ENCODE measurements at regions not wholly inside any gene's neighbourhood (a gene's known extent, or its start where the extent isn't known, plus 50 kb on each side); places are given as distances from the start of the nearest gene placed in this dataset.

DNA sequence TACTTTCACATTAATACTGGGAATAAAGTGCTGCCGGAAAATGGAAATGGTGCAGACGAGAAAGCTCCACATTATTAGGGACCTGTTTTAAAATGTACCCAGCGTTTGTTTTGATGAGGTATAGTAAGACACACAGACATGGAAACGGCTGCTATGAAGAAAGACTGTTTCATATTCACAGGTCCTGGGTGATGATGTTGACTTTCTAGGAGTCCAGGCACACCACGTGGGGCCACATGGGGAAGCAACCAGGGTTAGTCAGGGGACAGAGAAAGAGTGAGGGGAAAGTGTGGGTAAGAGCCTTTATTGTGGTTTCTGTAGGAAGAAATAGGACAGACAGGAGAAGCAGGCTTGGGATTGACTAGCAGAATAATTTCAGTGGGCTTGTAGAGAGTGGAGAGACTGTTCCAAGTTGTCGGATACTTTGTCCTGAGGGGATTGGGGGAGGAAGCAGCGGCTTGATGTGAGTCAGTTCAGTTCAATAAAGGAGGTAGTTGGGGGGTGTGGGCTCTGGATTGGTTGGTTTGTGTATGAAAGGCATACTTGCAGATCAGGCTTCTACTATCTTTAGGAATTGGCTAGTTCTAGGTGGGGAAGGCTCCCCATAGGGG lies 112.0 kb upstream of the MCHR2 start:
- H3K36me3 ChIP-seq: no peaks in the 10 kb centered on the region
- H3K4me3 ChIP-seq: no peak overlapping the region
- ATAC-seq (ENCODE audit: insufficient number of reproducible peaks, low FRiP score, low read depth): no peak
- DNase-seq (ENCODE audit: low spot score): no peak
- no peaks in the 10 kb centered on the region for H3K9me3 ChIP-seq
- TF ChIP-seq, protein P1, sequence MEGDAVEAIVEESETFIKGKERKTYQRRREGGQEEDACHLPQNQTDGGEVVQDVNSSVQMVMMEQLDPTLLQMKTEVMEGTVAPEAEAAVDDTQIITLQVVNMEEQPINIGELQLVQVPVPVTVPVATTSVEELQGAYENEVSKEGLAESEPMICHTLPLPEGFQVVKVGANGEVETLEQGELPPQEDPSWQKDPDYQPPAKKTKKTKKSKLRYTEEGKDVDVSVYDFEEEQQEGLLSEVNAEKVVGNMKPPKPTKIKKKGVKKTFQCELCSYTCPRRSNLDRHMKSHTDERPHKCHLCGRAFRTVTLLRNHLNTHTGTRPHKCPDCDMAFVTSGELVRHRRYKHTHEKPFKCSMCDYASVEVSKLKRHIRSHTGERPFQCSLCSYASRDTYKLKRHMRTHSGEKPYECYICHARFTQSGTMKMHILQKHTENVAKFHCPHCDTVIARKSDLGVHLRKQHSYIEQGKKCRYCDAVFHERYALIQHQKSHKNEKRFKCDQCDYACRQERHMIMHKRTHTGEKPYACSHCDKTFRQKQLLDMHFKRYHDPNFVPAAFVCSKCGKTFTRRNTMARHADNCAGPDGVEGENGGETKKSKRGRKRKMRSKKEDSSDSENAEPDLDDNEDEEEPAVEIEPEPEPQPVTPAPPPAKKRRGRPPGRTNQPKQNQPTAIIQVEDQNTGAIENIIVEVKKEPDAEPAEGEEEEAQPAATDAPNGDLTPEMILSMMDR (IDR thresholded peaks at IDR 0.05): no peak
- H3K4me1 ChIP-seq (ENCODE audit: control insufficient read depth in 1 of 2, low read depth in 2 of 2): no peaks in the 10 kb centered on the region
- no peaks in the 10 kb centered on the region for H3K27me3 ChIP-seq (replicated peaks; ENCODE audit: insufficient read depth)
- H3K27ac ChIP-seq: no peak overlapping the region

DNA sequence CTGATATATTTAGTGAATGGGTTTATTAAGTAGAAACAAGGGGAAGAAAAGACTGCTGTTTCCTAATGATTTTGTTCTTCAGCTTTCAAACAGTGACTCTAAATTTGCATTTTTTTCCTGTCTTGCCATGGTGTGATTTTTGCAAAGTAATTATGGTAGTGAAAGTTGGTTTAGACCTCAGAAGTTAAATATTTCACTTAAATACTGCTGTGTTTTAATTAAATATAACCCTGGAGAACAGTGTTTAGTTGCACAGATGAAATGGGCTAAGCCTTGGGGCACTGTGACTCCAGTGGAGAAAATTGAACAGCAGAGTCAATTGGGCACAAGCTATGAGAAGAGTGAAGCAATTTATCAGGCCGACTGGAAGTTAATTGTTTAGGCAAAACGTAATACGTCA lies 111.1 kb upstream of the MCHR2 start:
- TF ChIP-seq, protein P1 (IDR thresholded peaks at IDR 0.05): no peak
- Histone ChIP-seq H3K9me3 (no peaks in the 10 kb centered on the region), H3K4me3 (no peak overlapping the region), H3K4me1 (ENCODE audit: control insufficient read depth in 1 of 2, low read depth in 2 of 2) (no peaks in the 10 kb centered on the region), H3K27me3 (replicated peaks; ENCODE audit: insufficient read depth) (no peaks in the 10 kb centered on the region), H3K27ac (no peak overlapping the region), H3K36me3 (no peaks in the 10 kb centered on the region)
- DNase-seq (ENCODE audit: low spot score) (no peak), ATAC-seq (ENCODE audit: insufficient number of reproducible peaks, low FRiP score, low read depth) (no peak)

DNA sequence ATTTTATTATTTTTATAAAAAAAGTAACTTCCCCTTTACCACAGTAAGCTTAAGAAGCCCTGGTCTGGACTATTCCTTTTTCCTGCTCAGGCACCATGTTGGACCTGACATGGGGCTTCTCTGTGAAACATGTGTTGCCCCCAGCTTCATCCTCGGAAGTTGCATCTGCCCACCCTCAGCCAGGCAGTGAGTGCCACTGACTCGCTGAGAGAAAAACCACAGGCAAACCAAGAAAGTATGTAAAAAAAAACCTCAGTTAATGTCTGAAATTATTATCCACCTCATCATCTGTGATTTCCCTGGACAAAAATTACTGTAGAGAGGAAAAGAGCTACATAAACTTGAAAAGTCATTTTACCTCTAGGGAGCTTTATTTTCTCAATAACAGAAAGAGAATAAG lies 109.9 kb upstream of the MCHR2 start:
- H3K4me3 ChIP-seq: no peak overlapping the region

DNA sequence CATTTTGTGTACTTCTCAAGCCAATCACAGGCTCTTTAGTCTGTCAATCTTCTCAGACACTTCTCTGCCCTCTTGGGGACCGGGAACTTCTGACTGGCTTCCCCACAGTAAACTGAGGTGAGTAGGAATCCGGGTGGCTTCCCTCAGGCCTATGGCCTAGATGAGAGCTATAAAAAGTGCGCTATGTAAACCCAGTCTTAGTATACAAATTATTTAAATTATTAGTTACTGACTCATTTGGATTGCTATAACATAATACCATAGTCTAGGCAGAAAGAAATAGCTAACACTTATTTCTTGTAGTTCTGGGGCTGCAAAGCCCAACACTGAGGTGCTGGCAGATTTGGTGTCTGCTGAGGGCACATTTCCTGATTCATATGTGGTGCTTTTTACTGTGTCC lies 109.2 kb upstream of the MCHR2 start:
- no peak for ATAC-seq (ENCODE audit: insufficient number of reproducible peaks, low FRiP score, low read depth)

More for the DNA sequence above, 109.9 kb upstream of the MCHR2 start:
- TF ChIP-seq, protein P1 (IDR thresholded peaks at IDR 0.05): no peak
- H3K4me1 ChIP-seq (ENCODE audit: control insufficient read depth in 1 of 2, low read depth in 2 of 2): no peaks in the 10 kb centered on the region
- no peak overlapping the region for H3K27ac ChIP-seq
- H3K27me3 ChIP-seq (replicated peaks; ENCODE audit: insufficient read depth): no peaks in the 10 kb centered on the region
- no peaks in the 10 kb centered on the region for H3K36me3 ChIP-seq
- H3K9me3 ChIP-seq: no peaks in the 10 kb centered on the region
- no peak for DNase-seq (ENCODE audit: low spot score)
- no peak for ATAC-seq (ENCODE audit: insufficient number of reproducible peaks, low FRiP score, low read depth)

DNA sequence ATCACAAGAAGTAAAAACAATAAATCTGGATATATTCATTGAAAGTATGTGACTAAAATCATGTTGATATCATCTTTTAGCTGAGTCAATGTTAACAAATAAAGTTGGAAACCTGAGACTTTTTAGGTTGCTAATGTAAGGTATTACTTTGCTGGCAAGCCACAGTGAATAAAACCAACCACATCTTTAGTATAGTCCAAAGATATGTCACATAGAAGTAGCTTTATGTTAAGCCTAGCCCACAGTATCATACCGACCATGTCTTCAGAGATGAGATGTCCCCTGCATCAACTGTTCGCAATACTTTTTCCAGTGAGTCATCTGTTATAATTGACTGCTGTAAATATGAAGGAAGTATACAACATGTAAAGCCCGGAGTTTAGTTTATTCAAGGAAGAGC lies 107.6 kb upstream of the MCHR2 start:
- no peak overlapping the region for H3K27ac ChIP-seq
- no peaks in the 10 kb centered on the region for H3K36me3 ChIP-seq
- H3K4me1 ChIP-seq (ENCODE audit: control insufficient read depth in 1 of 2, low read depth in 2 of 2): no peaks in the 10 kb centered on the region
- DNase-seq (ENCODE audit: low spot score) (no peak), ATAC-seq (ENCODE audit: insufficient number of reproducible peaks, low FRiP score, low read depth) (no peak)
- TF ChIP-seq, protein P1 (IDR thresholded peaks at IDR 0.05): no peak
- no peaks in the 10 kb centered on the region for H3K27me3 ChIP-seq (replicated peaks; ENCODE audit: insufficient read depth)
- H3K9me3 ChIP-seq: no peaks in the 10 kb centered on the region
- H3K4me3 ChIP-seq: no peak overlapping the region

More for the DNA sequence above, 109.2 kb upstream of the MCHR2 start:
- TF ChIP-seq, protein P1 (IDR thresholded peaks at IDR 0.05): no peak
- H3K4me3 ChIP-seq: no peak overlapping the region
- H3K27ac ChIP-seq: no peak overlapping the region
- H3K36me3 ChIP-seq: no peaks in the 10 kb centered on the region
- no peaks in the 10 kb centered on the region for H3K27me3 ChIP-seq (replicated peaks; ENCODE audit: insufficient read depth)
- no peaks in the 10 kb centered on the region for H3K4me1 ChIP-seq (ENCODE audit: control insufficient read depth in 1 of 2, low read depth in 2 of 2)
- DNase-seq (ENCODE audit: low spot score): no peak
- H3K9me3 ChIP-seq: no peaks in the 10 kb centered on the region

Data from thoracic aorta (tissue), 2 donors.